Fibroblast of lung (primary cell): ENCODE measurements at regions not wholly inside any gene's neighbourhood (a gene's known extent, or its start where the extent isn't known, plus 50 kb on each side); places are given as distances from the start of the nearest gene placed in this dataset.

Experiments used
- EZH2 ChIP-seq: IDR thresholded peaks from 2 replicates; pipeline ENCODE4 v1.5.1; 2012; ENCODE audit warnings: low read length, control low read depth, mild to moderate bottlenecking; ENCODE audit errors: missing control alignments
- TF ChIP-seq, protein P1 (sequence below), 2 donors: IDR thresholded peaks in 1 of 2; conservative IDR thresholded peaks in 1 of 2; 1 replicate in 1 of 2; 2 replicates in 1 of 2; pipeline ENCODE4 v1.5.1; 2011 to 2012; ENCODE audit warnings: low read length in 2 of 2, control low read depth in 1 of 2, inconsistent platforms in 1 of 2, low read depth in 1 of 2, mild to moderate bottlenecking in 1 of 2

DNA sequence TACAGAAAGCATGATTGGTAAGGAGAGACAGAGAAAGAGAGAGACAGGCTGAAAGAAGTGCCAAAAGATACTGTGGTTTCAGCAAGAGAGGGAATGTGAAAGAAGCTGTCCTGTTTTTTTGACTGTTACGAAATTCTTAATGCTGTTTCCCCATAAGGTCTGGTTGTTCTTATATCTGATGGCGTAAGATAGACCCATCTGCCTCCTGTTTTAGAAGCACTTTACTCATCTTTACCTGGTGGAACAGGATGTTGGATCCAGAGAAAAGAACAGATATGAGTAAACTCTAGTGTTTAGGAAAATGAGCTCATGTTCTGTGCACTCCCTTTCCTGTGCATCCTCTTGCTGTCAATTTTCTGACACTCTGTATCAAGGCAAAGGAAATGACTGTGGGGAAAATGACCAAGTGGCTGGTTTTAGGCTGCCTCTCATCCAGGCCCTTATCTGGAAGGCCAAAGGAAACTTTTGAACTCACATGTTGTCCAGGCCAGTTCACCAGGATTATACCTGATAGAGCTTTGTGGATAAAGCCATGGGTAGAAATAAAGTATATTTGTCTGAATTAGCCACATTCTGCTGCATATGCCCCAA, 311.7 kb upstream of the HTR2C start:
- TF ChIP-seq, protein P1, sequence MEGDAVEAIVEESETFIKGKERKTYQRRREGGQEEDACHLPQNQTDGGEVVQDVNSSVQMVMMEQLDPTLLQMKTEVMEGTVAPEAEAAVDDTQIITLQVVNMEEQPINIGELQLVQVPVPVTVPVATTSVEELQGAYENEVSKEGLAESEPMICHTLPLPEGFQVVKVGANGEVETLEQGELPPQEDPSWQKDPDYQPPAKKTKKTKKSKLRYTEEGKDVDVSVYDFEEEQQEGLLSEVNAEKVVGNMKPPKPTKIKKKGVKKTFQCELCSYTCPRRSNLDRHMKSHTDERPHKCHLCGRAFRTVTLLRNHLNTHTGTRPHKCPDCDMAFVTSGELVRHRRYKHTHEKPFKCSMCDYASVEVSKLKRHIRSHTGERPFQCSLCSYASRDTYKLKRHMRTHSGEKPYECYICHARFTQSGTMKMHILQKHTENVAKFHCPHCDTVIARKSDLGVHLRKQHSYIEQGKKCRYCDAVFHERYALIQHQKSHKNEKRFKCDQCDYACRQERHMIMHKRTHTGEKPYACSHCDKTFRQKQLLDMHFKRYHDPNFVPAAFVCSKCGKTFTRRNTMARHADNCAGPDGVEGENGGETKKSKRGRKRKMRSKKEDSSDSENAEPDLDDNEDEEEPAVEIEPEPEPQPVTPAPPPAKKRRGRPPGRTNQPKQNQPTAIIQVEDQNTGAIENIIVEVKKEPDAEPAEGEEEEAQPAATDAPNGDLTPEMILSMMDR (conservative IDR thresholded peaks at IDR 0.05 in 1 of 2, IDR thresholded peaks at IDR 0.05 in 1 of 2; ENCODE audit: low read depth in 1 of 2, low read length in 2 of 2) = no peak
- no peak for TF ChIP-seq EZH2
